ENCODE measurements at regions not wholly inside any gene's neighbourhood (a gene's known extent, or its start where the extent isn't known, plus 50 kb on each side); places are given as distances from the start of the nearest gene placed in this dataset.
A peak's percentile ranks its signal among the peaks of the same experiment; 100 is the strongest.

- H2AFZ ChIP-seq (ENCODE audit: control insufficient read depth, low read length) = no peak overlapping the region
- H3K4me3 ChIP-seq (ENCODE audit: control insufficient read depth in 2 of 3, extremely low read depth in 1 of 3, insufficient read depth in 2 of 3, low read depth in 1 of 3, low read length in 3 of 3) = no peak overlapping the region
- H3K79me2 ChIP-seq (ENCODE audit: control insufficient read depth, insufficient read depth, low read length) = no peaks in the 10 kb centered on the region
- no peak for TF ChIP-seq EZH2 (IDR thresholded peaks at IDR 0.05; ENCODE audit: low read length)
- TF ChIP-seq CTCF (optimal IDR thresholded peaks at IDR 0.05 in 1 of 3, IDR thresholded peaks at IDR 0.05 in 1 of 3, conservative IDR thresholded peaks at IDR 0.05 in 1 of 3; ENCODE audit: extremely low read depth in 1 of 3, insufficient read depth in 2 of 3, low read length in 3 of 3) = no peak
- DNase-seq (ENCODE audit: low read depth, low spot score) (no peak), FAIRE-seq (no peak)
- no peaks in the 10 kb centered on the region for H3K9me1 ChIP-seq (ENCODE audit: control insufficient read depth, extremely low read depth, insufficient read depth, low read length)
- H3K27me3 ChIP-seq (ENCODE audit: control insufficient read depth, extremely low read depth, insufficient read depth, low read length) = no peaks in the 10 kb centered on the region
- no peaks in the 10 kb centered on the region for H3K36me3 ChIP-seq (ENCODE audit: control insufficient read depth in 2 of 2, extremely low read depth in 1 of 2, insufficient read depth in 2 of 2, low read length in 2 of 2)
- no peak overlapping the region for H3K4me2 ChIP-seq (ENCODE audit: control insufficient read depth, extremely low read depth, insufficient read depth, low read depth, low read length)
- H3K9ac ChIP-seq (ENCODE audit: control insufficient read depth, extremely low read depth, insufficient read depth, low read length) = no peak overlapping the region
- H3K4me1 ChIP-seq (ENCODE audit: control insufficient read depth, extremely low read depth, insufficient read depth, low read length) = no peaks in the 10 kb centered on the region
- dilution Hi-C loops (cut with MboI; ENCODE audit: extremely low pct_ligation_motif_present, low sequenced_read_pairs) = no loop called here
- H3K9me3 ChIP-seq (ENCODE audit: control insufficient read depth, low read depth, low read length) = no peaks in the 10 kb centered on the region
- no peaks in the 10 kb centered on the region for H4K20me1 ChIP-seq (ENCODE audit: control insufficient read depth, extremely low read depth, insufficient read depth, low read length)
- H3K27ac ChIP-seq (ENCODE audit: control insufficient read depth, insufficient read depth, low read length) = no peak overlapping the region
Measured at GRCh38 chrX:92231391-92231790, 452.2 kb downstream of the PCDH11X start.

- Histone ChIP-seq H2AFZ (ENCODE audit: control insufficient read depth, low read length) (no peak overlapping the region), H3K36me3 (ENCODE audit: control insufficient read depth in 2 of 2, extremely low read depth in 1 of 2, insufficient read depth in 2 of 2, low read length in 2 of 2) (no peaks in the 10 kb centered on the region), H3K9ac (ENCODE audit: control insufficient read depth, extremely low read depth, insufficient read depth, low read length) (no peak overlapping the region), H3K4me1 (ENCODE audit: control insufficient read depth, extremely low read depth, insufficient read depth, low read length) (no peaks in the 10 kb centered on the region), H3K9me1 (ENCODE audit: control insufficient read depth, extremely low read depth, insufficient read depth, low read length) (no peaks in the 10 kb centered on the region), H4K20me1 (ENCODE audit: control insufficient read depth, extremely low read depth, insufficient read depth, low read length) (no peaks in the 10 kb centered on the region), H3K27me3 (ENCODE audit: control insufficient read depth, extremely low read depth, insufficient read depth, low read length) (no peaks in the 10 kb centered on the region), H3K79me2 (ENCODE audit: control insufficient read depth, insufficient read depth, low read length) (no peaks in the 10 kb centered on the region), H3K4me2 (ENCODE audit: control insufficient read depth, extremely low read depth, insufficient read depth, low read depth, low read length) (no peak overlapping the region), H3K9me3 (ENCODE audit: control insufficient read depth, low read depth, low read length) (no peaks in the 10 kb centered on the region), H3K27ac (ENCODE audit: control insufficient read depth, insufficient read depth, low read length) (no peak overlapping the region), H3K4me3 (ENCODE audit: control insufficient read depth in 2 of 3, extremely low read depth in 1 of 3, insufficient read depth in 2 of 3, low read depth in 1 of 3, low read length in 3 of 3) (no peak overlapping the region)
- TF ChIP-seq EZH2 (IDR thresholded peaks at IDR 0.05; ENCODE audit: low read length) = no peak
- peak; percentile 27 to 39 (median 36) for TF ChIP-seq CTCF (optimal IDR thresholded peaks at IDR 0.05 in 1 of 3, IDR thresholded peaks at IDR 0.05 in 1 of 3, conservative IDR thresholded peaks at IDR 0.05 in 1 of 3; ENCODE audit: extremely low read depth in 1 of 3, insufficient read depth in 2 of 3, low read length in 3 of 3)
- FAIRE-seq (no peak), DNase-seq (ENCODE audit: low read depth, low spot score) (no peak)
- dilution Hi-C loops (cut with MboI; ENCODE audit: extremely low pct_ligation_motif_present, low sequenced_read_pairs) = no loop called here
Measured at GRCh38 chrX:92232182-92232581, 453.0 kb downstream of the PCDH11X start.
